NCI-H1092 treated with DMSO at 0.1 percent for 48 hours (cell line): ENCODE measurements at regions not wholly inside any gene's neighbourhood (a gene's known extent, or its start where the extent isn't known, plus 50 kb on each side); places are given as distances from the start of the nearest gene placed in this dataset.

Source experiments
- DNase-seq: peaks from one replicate; lab custom pipeline; 2025; lab: John Stamatoyannopoulos, UW

DNA sequence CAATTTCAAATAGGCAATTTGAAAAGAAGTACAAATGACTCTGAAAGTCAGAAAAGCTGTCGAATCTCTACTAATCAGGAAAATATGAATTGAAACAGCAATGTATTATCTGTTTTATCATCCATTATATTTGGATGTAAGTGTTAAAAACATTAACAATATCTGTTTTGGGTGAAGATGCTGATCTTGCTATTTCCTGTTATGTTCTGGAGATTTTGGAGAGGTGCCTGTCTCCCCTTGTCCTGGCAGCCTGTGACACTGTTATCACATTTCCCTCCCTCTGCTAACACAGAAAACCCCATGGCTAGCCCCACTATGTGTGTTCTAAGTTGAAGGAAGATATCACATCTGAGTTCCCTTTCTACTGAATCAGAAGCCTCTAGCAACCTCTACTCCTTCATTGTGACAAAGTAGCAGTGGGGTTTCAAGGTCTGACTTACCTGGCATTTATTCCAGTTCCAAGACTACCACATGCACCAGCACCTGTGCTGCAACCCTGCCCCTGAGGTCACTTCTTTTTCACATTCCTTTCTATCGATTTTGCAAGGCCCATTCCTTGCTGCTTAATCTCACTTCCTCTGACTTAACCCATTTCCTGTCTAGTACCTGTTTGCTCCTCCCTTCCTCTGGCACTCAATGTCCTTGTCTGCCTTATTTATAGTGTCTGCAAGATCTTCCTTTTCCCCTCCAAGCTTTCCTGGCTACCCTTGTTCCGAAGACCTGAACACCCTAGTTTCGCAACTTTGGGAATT, 95.5 kb upstream of the COL8A1 start:
- no peak for DNase-seq

DNA sequence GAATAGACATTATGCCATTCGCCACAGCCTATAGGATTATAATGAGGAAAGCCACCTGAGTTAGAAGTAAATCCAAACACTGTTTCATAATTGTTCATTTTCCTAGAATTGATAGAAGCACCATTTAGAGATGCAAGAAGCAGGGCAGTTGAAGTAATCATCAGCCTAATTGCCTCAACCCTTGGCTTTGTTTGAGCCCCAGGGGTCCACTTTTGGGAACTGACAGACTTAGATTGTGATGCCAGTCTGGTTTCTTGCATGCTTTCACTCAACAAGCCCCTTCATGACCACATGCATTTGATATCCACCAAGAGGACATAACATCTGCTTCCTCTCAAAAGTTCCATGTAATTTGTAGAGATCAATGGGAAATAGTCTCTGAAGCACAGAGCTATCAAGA, 97.2 kb upstream of the COL8A1 start:
- no peak for DNase-seq

DNA sequence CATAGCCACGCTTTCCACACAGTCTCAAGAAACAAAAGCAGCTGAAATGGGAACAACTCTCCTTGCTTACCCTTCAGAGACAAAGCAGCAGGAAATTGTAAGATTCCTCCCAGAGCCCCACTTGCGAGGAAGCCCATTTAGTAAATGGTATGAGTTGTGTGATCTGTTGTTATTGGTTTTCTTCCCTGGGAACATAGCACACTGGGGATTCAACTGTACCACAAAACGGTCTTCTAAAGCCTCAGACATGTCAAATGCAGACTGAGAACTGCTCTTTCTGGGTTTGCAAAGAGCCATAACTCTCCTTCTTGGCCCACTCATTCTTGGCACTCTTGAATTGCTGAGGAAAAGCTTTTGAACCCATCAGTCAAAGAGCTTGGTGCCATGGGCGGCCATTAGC, 101.0 kb upstream of the COL8A1 start:
- DNase-seq = no peak

DNA sequence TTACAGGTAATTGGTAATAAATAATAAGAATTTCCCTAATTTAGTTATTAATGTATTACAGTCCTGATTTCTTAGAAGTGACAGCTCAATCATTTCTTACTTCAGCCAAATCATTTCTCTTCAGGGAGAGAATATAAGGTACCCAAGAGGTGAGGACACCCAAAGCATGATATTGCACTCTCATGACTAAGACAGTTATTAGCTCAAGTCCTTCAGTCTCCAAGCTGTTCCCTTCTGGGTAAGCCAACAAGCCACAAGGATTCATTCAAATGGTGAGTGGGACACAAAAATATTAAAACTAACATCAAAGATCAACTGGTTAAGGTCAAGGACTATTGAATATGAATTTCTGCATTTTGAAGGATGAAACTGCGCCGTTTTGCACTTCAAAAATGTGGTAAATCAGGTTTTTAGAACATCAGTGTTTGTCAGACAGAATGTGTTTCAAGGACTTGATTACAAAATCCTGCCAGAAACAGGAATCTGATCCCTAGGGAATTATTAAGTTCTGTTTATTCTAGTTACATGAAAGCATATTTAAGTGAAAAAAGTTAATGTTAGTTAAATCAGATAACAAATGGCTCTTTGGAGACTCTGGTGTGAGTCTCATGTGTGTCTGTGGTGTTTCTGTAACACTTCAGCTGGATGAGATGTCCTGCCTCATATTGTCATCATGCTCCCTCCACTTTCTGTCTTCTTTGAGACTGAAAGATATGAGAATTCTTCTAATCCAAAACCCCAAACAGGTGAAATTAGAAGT, 101.7 kb upstream of the COL8A1 start:
- DNase-seq = no peak

DNA sequence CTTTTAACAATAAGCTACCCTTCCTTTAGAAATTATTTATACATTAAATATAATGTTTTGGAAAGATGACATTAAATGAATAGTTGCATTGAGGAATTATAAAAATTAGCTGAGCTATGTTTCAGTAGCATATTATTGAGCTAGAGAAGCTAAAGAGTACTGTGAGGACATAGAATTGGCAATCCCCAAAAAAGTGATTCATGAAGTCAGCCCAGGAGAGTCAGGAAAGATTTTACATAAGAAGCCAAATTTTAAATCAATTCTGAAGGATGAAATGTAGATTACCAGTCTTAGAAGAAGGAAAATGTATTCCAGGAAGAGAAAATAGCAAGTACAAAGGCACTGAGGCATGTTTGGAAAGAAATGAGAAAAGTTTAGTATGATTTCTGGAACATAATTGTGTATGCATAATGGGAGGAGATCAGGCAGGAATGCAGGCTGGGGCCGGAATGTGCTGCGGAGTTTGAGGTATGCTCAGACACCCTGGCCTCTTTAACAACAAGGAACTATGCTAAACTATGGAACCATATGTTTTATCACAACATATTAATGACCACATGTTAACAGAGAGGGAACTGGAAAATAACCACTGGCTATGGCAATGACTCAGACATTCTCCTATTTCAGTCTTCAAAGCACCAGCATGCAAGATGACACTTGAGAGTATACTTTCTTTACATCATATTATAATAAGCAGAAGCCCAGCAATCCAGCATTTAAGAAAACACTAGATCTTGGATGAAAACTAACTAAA, 103.3 kb upstream of the COL8A1 start:
- DNase-seq = no peak

DNA sequence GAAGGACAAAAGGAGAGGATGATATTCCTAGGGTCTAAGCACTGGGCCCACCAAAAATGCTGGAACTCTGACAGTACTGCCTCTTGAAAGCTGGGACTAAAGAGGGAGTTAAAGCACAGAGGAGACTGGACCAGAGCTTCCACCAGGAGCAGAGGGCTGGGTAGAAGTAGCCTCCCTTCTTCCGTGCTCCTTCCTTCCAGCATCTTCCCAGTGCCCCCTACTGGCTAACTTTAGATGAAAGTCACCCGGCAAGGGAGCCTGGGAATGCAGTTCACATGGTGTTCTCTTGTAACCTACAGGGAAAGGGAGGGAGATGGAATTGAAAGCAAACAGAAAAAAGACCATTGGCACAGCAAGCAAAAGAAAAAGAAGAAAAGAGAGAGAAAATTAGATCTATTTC, 106.1 kb upstream of the COL8A1 start:
- peak; percentile 14 for DNase-seq

DNA sequence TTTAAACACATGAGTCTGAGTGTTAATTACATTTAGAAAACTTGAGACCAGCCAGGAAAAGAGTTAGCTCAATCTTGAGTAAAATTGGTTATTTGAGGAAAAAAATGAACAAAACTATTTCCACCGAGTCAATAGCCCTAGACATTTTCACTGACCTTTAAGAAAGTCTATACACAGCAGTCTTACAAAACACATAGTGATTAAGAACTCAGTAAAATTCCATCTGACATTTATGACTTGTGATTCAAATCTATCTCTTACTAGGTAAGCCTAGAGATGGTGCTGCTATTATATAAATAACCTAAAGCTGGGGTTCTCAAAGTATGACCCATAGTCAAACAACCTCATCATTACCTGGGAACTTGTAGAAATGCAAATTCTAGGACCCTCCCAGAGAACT, 109.1 kb upstream of the COL8A1 start:
- no peak for DNase-seq

DNA sequence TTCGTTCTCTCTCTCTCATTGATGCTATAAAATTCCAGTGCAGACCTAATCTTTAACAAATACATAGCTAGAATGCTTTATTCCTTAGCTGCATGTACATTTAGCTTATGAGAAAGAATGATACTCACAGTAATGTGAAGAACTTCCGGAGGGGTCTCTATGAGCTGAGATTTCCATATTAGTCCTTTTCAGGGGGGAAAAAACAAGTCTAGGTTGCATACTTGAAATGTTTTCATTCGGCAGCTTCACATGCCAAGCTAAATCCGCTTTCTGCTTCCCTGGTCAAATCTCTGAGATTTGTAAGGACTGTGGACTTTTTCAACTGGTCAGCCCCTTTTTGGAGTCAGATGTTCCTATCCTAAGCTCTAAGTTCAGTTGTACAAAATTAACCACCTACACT, 111.5 kb upstream of the COL8A1 start:
- no peak for DNase-seq

DNA sequence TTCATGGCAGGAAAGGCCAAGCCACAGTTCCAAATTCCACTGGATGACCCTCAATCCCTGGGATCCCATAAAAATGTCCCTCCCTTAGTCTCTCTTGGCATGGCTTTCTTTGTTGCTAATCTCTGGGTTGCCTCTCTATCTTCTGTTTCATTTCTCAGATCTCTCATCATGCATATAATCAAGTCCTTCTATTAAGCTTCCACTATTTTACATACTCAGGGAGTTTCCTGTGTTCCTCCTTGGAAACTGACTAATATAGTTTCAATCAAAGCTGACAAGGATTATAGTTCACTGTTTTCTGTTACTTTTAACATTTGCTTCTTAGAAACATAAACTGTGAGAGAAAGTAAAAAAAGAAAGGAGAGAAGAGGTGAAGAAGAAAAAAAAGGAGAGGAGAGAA, 113.8 kb upstream of the COL8A1 start:
- DNase-seq = no peak

DNA sequence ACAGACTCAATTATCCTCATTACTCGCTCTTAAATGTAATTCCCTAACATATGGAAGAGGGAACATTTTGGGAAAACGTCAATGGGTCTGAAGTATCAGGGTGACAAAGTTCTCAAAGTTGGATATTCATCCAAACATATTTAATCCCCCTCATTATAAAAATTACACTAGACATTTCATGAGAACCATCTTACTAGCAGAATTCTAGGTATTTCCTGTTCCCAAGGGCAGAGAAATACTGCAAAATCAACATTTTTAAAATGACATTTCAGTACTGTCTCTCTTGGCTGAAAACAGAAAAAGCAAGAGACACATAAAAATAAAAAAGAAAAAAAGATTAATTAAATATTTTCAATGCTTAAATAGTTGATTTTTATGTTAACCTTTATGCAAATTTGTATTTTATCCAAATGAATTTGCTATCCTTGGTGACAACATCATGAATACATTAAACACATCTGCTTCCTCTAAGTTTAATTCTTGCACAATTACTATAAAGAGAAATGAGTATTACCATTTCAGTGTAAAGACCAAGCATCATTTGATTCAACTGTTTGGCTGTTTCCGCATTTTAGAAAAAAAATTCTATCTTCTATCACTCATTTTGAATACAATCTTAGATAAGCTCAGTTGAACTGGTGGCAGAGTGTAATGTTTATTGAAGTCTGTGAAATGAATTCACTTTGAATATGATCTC, 114.8 kb upstream of the COL8A1 start:
- DNase-seq = no peak

DNA sequence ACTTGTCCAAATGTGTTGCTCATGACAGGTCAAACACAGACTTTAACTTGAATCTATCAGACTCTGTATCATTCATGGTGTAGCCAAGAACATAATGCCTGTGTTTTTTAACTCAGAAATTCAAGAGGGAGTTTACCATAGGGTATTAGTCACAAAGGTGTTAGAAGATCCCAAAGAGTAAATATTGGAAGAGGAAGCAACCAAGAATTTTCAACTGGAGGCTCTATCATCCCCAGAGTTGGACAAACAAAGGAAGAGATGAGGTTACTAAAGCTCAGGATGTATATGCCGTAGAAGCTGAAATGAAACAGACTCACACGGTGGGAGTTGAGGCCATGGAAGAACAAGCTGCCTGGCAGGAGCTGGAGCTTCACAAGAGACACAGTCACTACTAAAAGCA, 116.2 kb upstream of the COL8A1 start:
- no peak for DNase-seq

DNA sequence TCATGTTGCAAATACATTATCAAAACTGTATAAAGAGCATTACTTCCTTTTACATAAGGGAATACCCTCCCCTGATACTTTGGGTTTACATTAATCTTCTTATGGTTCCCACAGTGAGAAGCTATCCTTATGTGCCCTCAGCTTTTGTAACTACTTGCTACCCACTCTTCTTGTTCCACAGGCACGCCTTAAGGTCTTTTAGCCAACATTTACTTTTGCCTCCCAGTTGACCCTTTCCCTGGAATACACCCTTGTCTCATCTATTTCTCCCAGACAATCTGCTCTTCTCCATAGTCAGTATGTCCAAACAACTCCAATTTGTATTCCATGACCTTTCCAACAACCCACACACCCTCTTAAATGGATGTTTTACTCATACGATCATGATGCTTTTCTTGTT, 116.8 kb upstream of the COL8A1 start:
- DNase-seq = no peak

DNA sequence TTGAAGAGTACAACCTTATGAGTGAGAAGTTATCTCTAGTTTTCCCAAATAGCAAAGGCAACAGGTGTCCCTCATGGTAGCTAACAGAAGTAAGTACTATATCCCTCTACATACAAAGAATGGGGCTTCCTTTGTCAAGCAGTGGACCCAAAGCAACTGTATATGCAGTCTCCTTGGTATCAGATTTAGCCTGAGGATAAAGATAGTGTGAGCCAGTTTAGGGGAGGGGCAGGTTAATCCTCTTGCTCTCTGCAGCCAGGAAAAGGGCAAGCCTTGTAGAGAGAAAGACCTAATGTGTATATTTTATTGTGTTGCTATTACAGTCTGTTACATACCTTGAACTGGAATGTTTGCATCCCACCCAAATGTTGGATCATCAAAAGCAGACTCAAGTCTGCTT, 117.9 kb upstream of the COL8A1 start:
- DNase-seq = no peak

DNA sequence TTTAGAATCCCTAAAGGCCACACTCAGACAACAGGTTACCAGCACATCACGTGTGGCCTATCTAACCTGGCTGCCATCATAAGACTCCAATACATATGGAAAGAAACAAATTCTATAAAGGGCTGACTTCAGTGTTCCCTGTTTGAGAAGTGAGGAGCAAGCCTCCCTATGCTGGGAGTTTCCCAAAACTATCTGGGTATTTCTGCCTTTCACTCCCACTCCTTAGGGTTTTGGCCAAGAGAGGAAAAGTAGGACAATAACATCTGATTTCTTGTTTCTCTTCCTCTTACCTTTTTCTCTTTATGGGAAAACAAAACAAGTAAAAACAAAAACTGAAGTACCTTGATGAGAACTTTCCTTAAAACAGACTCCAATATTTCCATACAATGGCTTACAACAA, 121.5 kb upstream of the COL8A1 start:
- DNase-seq = no peak

DNA sequence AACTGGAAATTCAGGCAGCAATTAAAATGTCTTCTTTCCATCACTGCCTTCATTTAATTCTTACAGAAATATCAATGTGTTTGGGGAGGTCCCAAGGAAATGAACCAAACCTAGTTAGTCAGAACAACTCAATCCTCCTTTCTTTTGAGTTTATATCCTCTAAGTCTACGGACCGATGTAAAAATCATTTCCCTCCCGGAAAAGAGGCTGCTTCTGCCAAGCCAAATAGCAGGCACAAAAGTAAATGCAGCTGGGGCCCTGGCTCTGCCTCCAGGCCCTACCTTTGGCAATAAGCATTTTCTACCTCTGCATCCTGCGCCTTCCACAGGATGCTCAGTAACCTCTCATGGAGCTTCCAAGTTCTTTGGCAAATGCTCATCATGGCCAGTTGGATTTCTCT, 122.5 kb upstream of the COL8A1 start:
- DNase-seq = no peak

DNA sequence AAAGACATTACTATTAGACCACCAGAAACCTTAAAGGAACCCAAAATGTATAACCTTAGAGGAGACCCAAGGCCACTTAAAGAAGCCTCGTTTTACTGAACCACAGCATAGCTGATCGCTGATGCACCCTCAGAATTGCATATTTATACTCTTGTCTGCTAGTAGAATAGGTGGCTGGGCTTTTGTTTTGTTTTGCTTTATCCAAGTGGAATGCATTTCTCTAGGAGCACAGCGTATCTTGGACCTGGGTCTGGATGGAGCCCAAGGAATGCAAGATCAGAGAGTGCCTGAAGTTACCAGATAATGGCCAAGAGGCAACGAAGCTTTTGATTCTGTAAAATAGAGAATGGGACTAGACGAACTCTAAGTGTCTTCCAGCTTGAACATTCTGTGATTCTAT, 129.2 kb upstream of the COL8A1 start:
- no peak for DNase-seq

DNA sequence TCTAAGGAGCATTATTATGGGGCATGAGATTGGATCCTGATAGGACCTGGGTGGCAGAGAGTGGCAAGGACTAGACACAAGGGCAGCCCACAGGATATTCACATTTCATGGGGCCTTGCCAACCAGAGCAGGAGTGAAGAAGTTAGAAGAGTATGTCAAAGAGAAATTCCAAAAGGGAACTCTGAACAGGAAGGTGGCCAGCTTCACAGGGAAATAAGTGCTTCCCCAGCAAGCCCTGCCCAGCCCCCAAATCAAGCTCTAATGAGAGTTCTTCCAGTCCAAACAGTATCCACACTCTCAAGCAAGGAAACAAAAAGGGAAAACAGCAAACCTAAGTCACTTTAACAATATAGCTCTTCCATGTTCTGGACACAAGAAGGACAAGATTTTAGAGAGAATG, 130.2 kb upstream of the COL8A1 start:
- no peak for DNase-seq

DNA sequence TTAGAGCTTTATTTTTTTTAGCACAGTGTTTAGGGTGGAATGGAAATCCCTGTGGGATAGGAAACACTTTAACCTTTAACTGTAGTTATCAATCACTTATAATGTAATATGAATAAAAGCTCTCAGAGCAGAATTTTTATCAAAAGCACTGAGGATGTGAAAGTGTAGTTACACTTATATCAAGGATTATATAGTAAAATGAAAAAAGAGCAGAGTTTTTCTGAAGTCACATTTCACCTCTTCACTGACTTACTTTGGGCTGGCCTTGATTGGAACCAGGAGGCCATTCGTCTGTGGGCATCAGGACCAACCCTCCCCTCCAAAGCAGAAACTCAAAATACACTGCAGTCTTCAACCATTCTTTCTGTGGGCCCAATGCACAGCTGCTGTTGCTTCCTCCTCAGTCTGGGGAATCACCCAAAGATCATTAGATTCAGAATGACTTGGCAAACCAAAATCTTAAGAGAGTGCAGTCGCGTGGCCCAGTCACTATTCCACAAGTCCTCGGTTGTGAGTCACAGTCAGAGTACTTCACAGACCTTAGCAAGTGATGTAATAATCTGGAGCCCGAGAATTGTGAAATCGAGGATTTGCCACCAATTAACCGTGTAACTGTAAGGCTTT, 132.6 kb upstream of the COL8A1 start:
- no peak for DNase-seq

DNA sequence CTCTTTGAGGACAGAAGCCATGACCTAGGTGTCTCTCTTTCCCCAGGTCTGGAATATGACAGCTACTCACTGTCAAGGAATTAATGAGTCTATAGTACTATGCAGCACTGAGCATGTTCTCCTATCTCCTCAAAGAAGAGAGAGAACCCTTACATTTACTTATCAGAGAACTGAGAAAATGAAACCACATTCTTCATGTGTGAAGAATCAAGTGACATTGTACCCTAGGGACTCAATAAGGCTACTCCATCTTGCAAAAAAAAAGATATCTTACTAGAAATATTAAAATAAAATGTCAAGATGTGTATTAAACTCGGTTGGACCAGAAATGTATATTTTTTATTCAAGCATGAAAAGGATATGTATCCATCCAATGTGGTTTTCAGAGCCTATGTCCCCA, 133.2 kb upstream of the COL8A1 start:
- DNase-seq = no peak

DNA sequence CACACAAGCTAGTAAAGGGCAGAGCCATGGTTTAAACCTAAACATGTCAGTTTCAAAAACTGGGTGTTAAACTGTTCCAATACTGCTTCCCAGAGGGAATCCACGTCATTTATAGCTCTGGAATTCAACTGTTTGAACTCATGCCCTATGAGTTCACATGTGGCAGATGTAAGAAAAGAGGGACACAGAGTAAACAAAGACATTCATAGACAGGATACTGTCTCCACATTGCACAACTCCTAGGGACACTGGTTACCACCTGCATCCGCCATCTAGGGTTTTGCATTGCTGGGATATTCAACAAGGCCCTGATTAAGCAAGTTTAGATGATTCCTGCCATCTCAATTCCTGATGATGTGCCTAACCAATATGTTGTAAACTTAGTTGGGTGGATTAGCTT, 134.1 kb upstream of the COL8A1 start:
- no peak for DNase-seq

DNA sequence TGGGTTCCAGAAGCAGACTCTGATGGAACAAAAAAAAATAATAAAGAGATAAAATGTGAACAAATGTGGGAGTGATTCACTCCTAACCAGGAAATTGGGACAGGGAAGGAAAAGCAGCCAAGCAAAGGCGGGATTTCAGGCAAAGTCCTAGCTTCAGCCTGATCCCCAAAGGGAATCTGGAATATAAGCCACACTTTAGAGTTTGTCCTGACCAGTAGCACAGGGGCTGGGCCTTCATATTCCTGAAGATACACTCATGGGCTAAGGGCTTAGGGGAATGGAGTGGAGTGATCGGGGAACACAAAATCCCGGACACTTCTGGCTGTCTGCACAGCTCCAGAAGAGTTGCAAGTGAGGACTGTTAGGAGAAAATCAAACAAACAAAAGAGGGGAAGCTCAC, 135.0 kb upstream of the COL8A1 start:
- DNase-seq = no peak

DNA sequence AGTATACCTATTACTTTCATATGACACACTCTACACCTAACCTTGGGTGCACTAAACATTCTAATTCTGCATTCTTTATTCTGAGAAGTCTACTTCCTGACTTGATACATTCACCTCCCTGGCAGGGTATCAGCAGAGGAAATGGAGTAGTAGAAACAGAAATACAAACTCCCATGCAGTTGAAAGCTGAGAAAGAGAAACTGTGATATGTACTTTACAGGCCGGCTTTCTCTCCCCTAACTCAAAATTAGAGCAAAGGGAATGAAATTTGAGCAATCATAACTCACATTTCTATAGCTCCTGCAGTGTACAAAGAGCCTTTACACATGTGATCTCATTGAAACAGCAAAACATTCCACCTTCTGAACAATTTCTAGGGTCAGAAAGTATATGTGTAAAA, 135.5 kb upstream of the COL8A1 start:
- no peak for DNase-seq
